H1 (cell line): ENCODE measurements at regions not wholly inside any gene's neighbourhood (a gene's known extent, or its start where the extent isn't known, plus 50 kb on each side); places are given as distances from the start of the nearest gene placed in this dataset.

Source experiments
- CTCF ChIA-PET: fragments of 300-600 bp; sonication (Branson Sonifier 250); formaldehyde crosslinking; loops from one replicate; lab custom pipeline; 2021; ENCODE audit not compliant: partially characterized antibody; lab: Charles Lee
- POLR2A ChIA-PET: fragments of 300-600 bp; sonication (Branson Sonifier 250); formaldehyde crosslinking; loops from one replicate; lab custom pipeline; 2021; ENCODE audit warnings: inconsistent platforms; ENCODE audit not compliant: partially characterized antibody; lab: Charles Lee
- DNase-seq, 2 experiments: peaks; one replicate each; pipeline versions ENCODE4 v3.0.0 to v3.0.0-alpha.2; 2010 to 2022; ENCODE audit warnings: low spot score in 2 of 2, low read depth in 1 of 2, mixed read lengths in 1 of 2
- FAIRE-seq: peaks from 2 replicates; lab custom pipeline; 2011; peaks lifted over from hg19 to GRCh38; lab: Jason Lieb, UNC
- H2AFZ ChIP-seq: 2 replicates; pipeline ENCODE4 v1.8.1; 2012; ENCODE audit warnings: low read length, inconsistent platforms
- H2AK5ac ChIP-seq: 2 replicates; pipeline ENCODE4 v1.6.1; 2013; ENCODE audit warnings: low read depth, low read length
- H2BK120ac ChIP-seq: replicated peaks from 2 replicates; pipeline ENCODE3; 2013; ENCODE audit warnings: low read depth, low read length, inconsistent platforms
- H2BK12ac ChIP-seq: 2 replicates; pipeline ENCODE4 v1.6.1; 2013; ENCODE audit warnings: low read depth, low read length
- H2BK15ac ChIP-seq: 2 replicates; pipeline ENCODE4 v1.6.1; 2013; ENCODE audit warnings: low read length
- H2BK20ac ChIP-seq: 2 replicates; pipeline ENCODE4 v1.6.1; 2013; ENCODE audit warnings: low read length
- H2BK5ac ChIP-seq: 2 replicates; pipeline ENCODE4 v1.6.1; 2013; ENCODE audit warnings: low read depth, low read length
- H3K14ac ChIP-seq: 2 replicates; pipeline ENCODE4 v1.6.1; 2013; ENCODE audit warnings: inconsistent platforms; ENCODE audit not compliant: insufficient read length
- H3K18ac ChIP-seq: 2 replicates; pipeline ENCODE4 v1.6.1; 2013; ENCODE audit warnings: low read length; ENCODE audit errors: extremely low read depth
- H3K23ac ChIP-seq: 2 replicates; pipeline ENCODE4 v1.6.1; 2013; ENCODE audit warnings: inconsistent platforms; ENCODE audit not compliant: insufficient read length
- H3K23me2 ChIP-seq: 2 replicates; pipeline ENCODE4 v1.6.1; 2013; ENCODE audit warnings: low read depth, low read length
- H3K27ac ChIP-seq: 2 replicates; pipeline ENCODE4 v1.6.1; 2011; ENCODE audit warnings: low read depth, low read length, inconsistent platforms
- H3K27me3 ChIP-seq, 4 experiments: replicated peaks in 1 of 4; 1 replicate in 1 of 4; 2 replicates in 3 of 4; pipeline versions ENCODE4 v1.6.1 to v1.8.1; 2011 to 2013; ENCODE audit warnings: low read length in 3 of 4, mild to moderate bottlenecking in 3 of 4, inconsistent platforms in 2 of 4, mixed read lengths in 2 of 4, moderate library complexity in 1 of 4; ENCODE audit not compliant: control insufficient read depth in 3 of 4, insufficient read depth in 3 of 4; ENCODE audit errors: extremely low read depth in 1 of 4
- H3K36me3 ChIP-seq, 4 experiments: 2 replicates each; pipeline versions ENCODE4 v1.6.1 to v1.8.1; 2011 to 2013; ENCODE audit warnings: mild to moderate bottlenecking in 4 of 4, low read length in 3 of 4, moderate library complexity in 2 of 4, control low read depth in 1 of 4, inconsistent platforms in 1 of 4; ENCODE audit not compliant: insufficient read depth in 4 of 4, control insufficient read depth in 2 of 4
- H3K4ac ChIP-seq: replicated peaks from 2 replicates; pipeline ENCODE3; 2013; ENCODE audit warnings: low read length, low read depth, mixed read lengths, inconsistent platforms; ENCODE audit not compliant: insufficient read length
- H3K4me1 ChIP-seq, 4 experiments: replicated peaks in 1 of 4; 1 replicate in 1 of 4; 2 replicates in 3 of 4; pipeline versions ENCODE4 v1.6.1 to v1.8.1; 2011 to 2013; ENCODE audit warnings: low read length in 3 of 4, inconsistent platforms in 2 of 4, mixed read lengths in 1 of 4; ENCODE audit not compliant: insufficient read depth in 4 of 4, control insufficient read depth in 3 of 4
- H3K4me2 ChIP-seq, 2 experiments: 2 replicates each; pipeline versions ENCODE4 v1.6.1 to v1.8.1; 2011 to 2013; ENCODE audit warnings: low read depth in 2 of 2, low read length in 2 of 2, control low read depth in 1 of 2, inconsistent platforms in 1 of 2, mild to moderate bottlenecking in 1 of 2; ENCODE audit not compliant: insufficient read depth in 1 of 2
- H3K4me3 ChIP-seq, 4 experiments: fragments of 200-600, 300-600 bp in 1 of 4; sonication (generic), shearing (Covaris generic), sonication (Bioruptor Twin) in 1 of 4; 2 replicates each; pipeline versions ENCODE4 v1.5.1 to v1.8.1; 2011 to 2016; ENCODE audit warnings: low read length in 4 of 4, low read depth in 3 of 4, control low read depth in 2 of 4, inconsistent platforms in 2 of 4, mild to moderate bottlenecking in 2 of 4, mixed read lengths in 1 of 4, moderate library complexity in 1 of 4; ENCODE audit not compliant: insufficient read depth in 2 of 4; ENCODE audit errors: extremely low read depth in 1 of 4
- H3K56ac ChIP-seq: replicated peaks from 2 replicates; pipeline ENCODE3; 2013; ENCODE audit warnings: low read depth, mild to moderate bottlenecking, mixed read lengths, low read length, inconsistent platforms; ENCODE audit not compliant: insufficient read length
- H3K79me1 ChIP-seq: 2 replicates; pipeline ENCODE4 v1.6.1; 2013; ENCODE audit warnings: low read depth, low read length, control low read depth
- H3K79me2 ChIP-seq, 2 experiments: 2 replicates each; pipeline versions ENCODE4 v1.6.1 to v1.8.1; 2012 to 2013; ENCODE audit warnings: low read length in 2 of 2, mild to moderate bottlenecking in 2 of 2, inconsistent platforms in 1 of 2; ENCODE audit not compliant: insufficient read depth in 2 of 2, control insufficient read depth in 1 of 2
- H3K9ac ChIP-seq, 4 experiments: replicated peaks in 1 of 4; 1 replicate in 1 of 4; 2 replicates in 3 of 4; pipeline versions ENCODE4 v1.6.1 to v1.8.1; 2011 to 2013; ENCODE audit warnings: low read depth in 3 of 4, low read length in 3 of 4, control low read depth in 2 of 4, mild to moderate bottlenecking in 2 of 4, moderate library complexity in 2 of 4, inconsistent platforms in 1 of 4; ENCODE audit errors: extremely low read depth in 1 of 4
- H3K9me3 ChIP-seq, 2 experiments: 2 replicates each; pipeline versions ENCODE4 v1.6.1 to v1.8.1; 2012 to 2013; ENCODE audit warnings: mild to moderate bottlenecking in 2 of 2, moderate library complexity in 2 of 2, control low read depth in 1 of 2, inconsistent platforms in 1 of 2, low read depth in 1 of 2, low read length in 1 of 2, mixed read lengths in 1 of 2; ENCODE audit not compliant: insufficient read depth in 2 of 2
- H4K20me1 ChIP-seq, 2 experiments: replicated peaks in 1 of 2; 2 replicates each; pipeline versions ENCODE3 to v1.8.1; 2011 to 2013; ENCODE audit warnings: inconsistent platforms in 2 of 2, low read length in 2 of 2, mild to moderate bottlenecking in 1 of 2; ENCODE audit not compliant: insufficient read depth in 2 of 2, control insufficient read depth in 1 of 2
- H4K5ac ChIP-seq: 2 replicates; pipeline ENCODE4 v1.6.1; 2013; ENCODE audit warnings: low read length, low read depth, mixed read lengths, inconsistent platforms; ENCODE audit not compliant: insufficient read length
- H4K8ac ChIP-seq: 2 replicates; pipeline ENCODE4 v1.8.0; 2013; ENCODE audit warnings: mild to moderate bottlenecking, moderate library complexity, low read length, inconsistent platforms; ENCODE audit not compliant: insufficient read depth; ENCODE audit errors: extremely low read depth
- H4K91ac ChIP-seq: replicated peaks from 2 replicates; pipeline ENCODE3; 2013; ENCODE audit warnings: low read length, mixed read lengths, inconsistent platforms; ENCODE audit not compliant: insufficient read length
- BCL11A ChIP-seq, 2 experiments: IDR thresholded peaks; one replicate each; pipeline ENCODE4 v1.6.1; 2011; ENCODE audit warnings: low read depth in 2 of 2, low read length in 2 of 2, mild to moderate bottlenecking in 2 of 2
- KDM1A ChIP-seq: fragments of 200-600, 300-600 bp; sonication (generic); IDR thresholded peaks from 2 replicates; pipeline ENCODE4 v1.7.1; 2016; ENCODE audit warnings: mild to moderate bottlenecking, low read length, borderline replicate concordance
- NANOG ChIP-seq: IDR thresholded peaks from 2 replicates; pipeline ENCODE4 v1.6.1; 2011; ENCODE audit warnings: low read length, low read depth, mild to moderate bottlenecking, inconsistent platforms; ENCODE audit not compliant: insufficient read depth, poor library complexity, severe bottlenecking
- RXRA ChIP-seq: IDR thresholded peaks from 2 replicates; pipeline ENCODE4 v1.6.1; 2011; ENCODE audit warnings: low read depth, mild to moderate bottlenecking, low read length, moderate library complexity; ENCODE audit not compliant: insufficient read depth
- TBP ChIP-seq: IDR thresholded peaks from 2 replicates; pipeline ENCODE4 v1.6.1; 2011; ENCODE audit warnings: low read depth, low read length, improper control_type of control experiment
- WGBS, 2 experiments: shearing (Covaris generic) in 1 of 2; methylation state at CpG; one replicate each; pipeline versions ENCODE4 v1.1.6 to v1.1.7; 2013 to 2015; ENCODE audit warnings: low lambda C conversion rate in 2 of 2, mixed read lengths in 2 of 2, inconsistent platforms in 1 of 2, low coverage in 1 of 2, missing lambda C conversion rate in 1 of 2; ENCODE audit not compliant: insufficient replicate concordance in 2 of 2, insufficient coverage in 1 of 2, insufficient read length in 1 of 2; ENCODE audit errors: extremely low coverage in 1 of 2, missing lambda C conversion rate in 1 of 2; 5-methylcytosine and 5-hydroxymethylcytosine counted together

GRCh38 chr6:54515013-54515412 lies 206.8 kb downstream of the TINAG start:
- Histone ChIP-seq H4K5ac (no peak overlapping the region), H4K91ac (no peak overlapping the region), H2BK120ac (no peak overlapping the region), H3K27ac (no peak overlapping the region), H3K9ac (no peak overlapping the region), H3K4ac (no peak overlapping the region), H3K14ac (no peak overlapping the region), H2BK20ac (no peak overlapping the region), H3K18ac (no peak overlapping the region), H3K27me3 (no peaks in the 10 kb centered on the region), H3K4me1 (no peaks in the 10 kb centered on the region), H2BK12ac (no peak overlapping the region), H3K9me3 (no peaks in the 10 kb centered on the region), H2AK5ac (no peak overlapping the region), H2AFZ (no peak overlapping the region), H2BK5ac (no peak overlapping the region), H3K79me1 (no peaks in the 10 kb centered on the region), H2BK15ac (no peak overlapping the region), H4K8ac (no peak overlapping the region), H3K4me3 (no peak overlapping the region), H3K56ac (no peak overlapping the region), H3K23ac (no peak overlapping the region), H4K20me1 (no peaks in the 10 kb centered on the region), H3K79me2 (no peaks in the 10 kb centered on the region), H3K36me3 (no peaks in the 10 kb centered on the region), H3K4me2 (no peak overlapping the region), H3K23me2 (no peaks in the 10 kb centered on the region)
- POLR2A ChIA-PET = no interaction called here
- FAIRE-seq (no peak), DNase-seq (no peak)
- CTCF ChIA-PET = no interaction called here
- 96% methylated on average over 2 of the region's 2 CpGs; no CpG with 5 or more reads in 1 of the 2 experiments for WGBS, 2 experiments
- TF ChIP-seq RXRA (no peak), KDM1A (no peak), BCL11A (IDR thresholded peaks at IDR 0.05; ENCODE audit: low read depth in 2 of 2, low read length in 2 of 2) (no peak), TBP (no peak), NANOG (no peak)
